ENCODE measurements at regions not wholly inside any gene's neighbourhood (a gene's known extent, or its start where the extent isn't known, plus 50 kb on each side); places are given as distances from the start of the nearest gene placed in this dataset.
"Not testable (repeated sequence)": the region's sequence is repeated elsewhere in the genome, so short reads cannot be mapped to it uniquely, and the experiment has no call there.

DNA sequence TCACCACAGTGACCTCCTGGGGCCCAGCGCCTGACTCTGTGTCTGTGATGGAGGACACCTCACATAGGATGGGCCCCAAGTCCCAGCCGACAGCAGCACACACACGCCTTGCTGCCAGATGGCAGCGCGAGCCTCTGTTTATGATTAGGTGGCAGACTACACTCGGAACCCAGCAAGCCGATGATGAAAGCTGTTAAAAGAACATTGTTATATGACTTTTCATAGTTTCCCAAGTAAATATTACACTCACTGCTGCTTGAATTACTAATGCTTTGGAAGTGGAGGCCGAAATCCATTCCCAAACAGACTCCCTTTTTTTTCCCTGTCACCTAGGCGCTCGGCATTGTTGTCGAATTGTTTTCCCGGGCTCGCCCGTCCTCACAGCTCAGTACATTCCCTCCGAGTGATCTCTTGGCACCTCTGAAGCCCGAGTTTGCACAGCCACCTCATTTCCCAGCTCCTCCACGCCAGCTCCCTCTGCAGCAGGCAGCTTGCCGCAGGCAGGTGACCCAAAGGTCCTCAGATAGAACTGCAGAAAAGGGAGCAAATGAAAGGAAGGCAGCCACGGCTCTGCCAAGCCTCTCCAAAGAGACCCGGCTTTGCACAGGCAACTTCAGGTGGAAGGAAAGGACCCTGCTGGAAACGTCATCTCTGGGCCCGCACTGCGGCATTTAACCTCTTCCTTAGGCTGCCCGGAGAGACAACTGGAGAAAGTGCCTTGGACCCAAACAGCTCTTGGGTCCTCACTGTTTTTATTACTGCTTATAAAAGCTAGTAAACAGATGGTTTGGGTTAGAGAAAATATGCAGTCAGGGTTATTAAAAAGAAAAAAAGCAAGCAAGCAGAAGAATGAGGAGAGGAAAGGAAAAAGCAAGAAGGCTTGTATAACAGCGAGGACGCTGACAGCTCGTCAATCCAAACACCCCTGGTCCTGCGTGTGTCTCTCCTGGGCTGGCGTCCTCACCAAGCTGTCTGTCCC, 72.2 kb upstream of the SLC25A33 start:
- H3K4me3 ChIP-seq (ENCODE audit: low read depth, low read length), result no peak overlapping the region
- TF ChIP-seq, protein P1, sequence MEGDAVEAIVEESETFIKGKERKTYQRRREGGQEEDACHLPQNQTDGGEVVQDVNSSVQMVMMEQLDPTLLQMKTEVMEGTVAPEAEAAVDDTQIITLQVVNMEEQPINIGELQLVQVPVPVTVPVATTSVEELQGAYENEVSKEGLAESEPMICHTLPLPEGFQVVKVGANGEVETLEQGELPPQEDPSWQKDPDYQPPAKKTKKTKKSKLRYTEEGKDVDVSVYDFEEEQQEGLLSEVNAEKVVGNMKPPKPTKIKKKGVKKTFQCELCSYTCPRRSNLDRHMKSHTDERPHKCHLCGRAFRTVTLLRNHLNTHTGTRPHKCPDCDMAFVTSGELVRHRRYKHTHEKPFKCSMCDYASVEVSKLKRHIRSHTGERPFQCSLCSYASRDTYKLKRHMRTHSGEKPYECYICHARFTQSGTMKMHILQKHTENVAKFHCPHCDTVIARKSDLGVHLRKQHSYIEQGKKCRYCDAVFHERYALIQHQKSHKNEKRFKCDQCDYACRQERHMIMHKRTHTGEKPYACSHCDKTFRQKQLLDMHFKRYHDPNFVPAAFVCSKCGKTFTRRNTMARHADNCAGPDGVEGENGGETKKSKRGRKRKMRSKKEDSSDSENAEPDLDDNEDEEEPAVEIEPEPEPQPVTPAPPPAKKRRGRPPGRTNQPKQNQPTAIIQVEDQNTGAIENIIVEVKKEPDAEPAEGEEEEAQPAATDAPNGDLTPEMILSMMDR (IDR thresholded peaks at IDR 0.05; ENCODE audit: low read depth, low read length), result no peak

DNA sequence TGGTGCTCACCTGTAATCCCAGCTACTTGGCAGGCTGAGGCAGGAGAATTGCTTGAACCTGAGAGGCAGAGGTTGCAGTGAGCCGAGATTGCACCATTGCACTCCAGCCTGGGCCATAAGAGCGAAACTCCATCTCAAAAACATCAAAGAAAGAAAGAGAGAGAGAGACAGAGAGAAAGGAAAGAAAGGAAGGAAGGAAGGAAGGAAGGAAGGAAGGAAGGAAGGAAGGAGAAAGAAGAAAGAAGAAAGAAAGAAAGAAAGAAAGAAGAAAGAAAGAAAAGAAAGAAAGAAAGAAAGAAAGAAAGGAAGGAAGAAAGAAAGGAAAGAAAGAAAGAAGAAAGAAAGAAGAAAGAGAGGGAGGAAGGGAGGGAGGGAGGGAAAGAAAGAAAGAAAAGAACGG, 69.4 kb upstream of the SLC25A33 start:
- H3K4me3 ChIP-seq (ENCODE audit: low read depth, low read length), result not testable (repeated sequence)

DNA sequence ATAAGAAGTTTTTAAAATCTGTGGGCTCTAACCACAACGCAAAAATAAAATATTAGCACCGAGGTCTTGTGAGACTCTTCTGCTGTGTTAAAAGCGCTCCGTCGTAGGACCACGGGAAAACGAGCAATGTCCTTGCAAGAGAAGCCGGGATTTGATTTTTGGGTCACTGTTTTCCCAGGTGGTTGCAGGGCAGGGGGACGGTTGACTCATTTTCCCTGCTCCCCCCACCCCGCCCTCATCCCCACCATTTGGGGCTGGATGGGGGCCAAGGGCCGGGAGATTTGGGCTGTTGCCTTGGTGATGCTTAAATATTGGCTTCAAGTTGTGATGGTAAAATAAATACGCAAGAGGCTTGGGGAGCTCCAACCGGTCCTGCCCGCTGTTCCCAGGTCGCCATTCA, 67.6 kb upstream of the SLC25A33 start:
- TF ChIP-seq, protein P1 (IDR thresholded peaks at IDR 0.05; ENCODE audit: low read depth, low read length), result no peak
- H3K4me3 ChIP-seq (ENCODE audit: low read depth, low read length), result no peak overlapping the region

DNA sequence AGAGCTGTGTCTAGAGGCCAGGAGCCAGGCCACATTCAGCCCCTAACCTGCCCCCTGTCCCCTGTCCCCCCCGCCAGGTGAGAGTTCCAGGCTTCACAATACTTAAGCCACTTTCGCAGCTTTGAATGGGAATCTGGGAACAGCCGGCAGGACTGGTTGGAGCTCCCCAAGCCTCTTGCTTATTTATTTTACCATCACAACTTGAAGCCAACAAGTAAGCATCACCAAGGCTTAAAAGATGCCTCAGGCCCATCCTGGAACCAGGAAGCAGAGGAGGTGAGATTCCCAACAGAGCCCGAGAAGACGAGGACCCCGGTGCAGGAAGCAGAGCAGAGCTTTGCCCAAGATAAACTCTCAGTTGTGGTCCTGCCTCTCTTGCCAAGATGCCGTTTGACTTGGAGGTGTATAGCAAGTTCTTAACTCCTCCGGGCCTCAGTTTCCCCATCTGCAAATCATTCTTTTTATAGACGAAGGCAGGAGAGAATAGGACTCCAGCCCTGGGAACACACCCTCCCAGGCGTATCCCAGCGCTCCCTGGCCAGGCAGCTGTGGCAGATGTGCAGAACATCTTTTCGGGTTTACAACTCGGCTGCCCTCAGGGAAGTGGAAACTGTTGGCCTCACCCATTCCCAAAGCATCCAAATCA, 66.8 kb upstream of the SLC25A33 start:
- no peak overlapping the region for H3K4me3 ChIP-seq (ENCODE audit: low read depth, low read length)
- TF ChIP-seq, protein P1 (IDR thresholded peaks at IDR 0.05; ENCODE audit: low read depth, low read length), result no peak

DNA sequence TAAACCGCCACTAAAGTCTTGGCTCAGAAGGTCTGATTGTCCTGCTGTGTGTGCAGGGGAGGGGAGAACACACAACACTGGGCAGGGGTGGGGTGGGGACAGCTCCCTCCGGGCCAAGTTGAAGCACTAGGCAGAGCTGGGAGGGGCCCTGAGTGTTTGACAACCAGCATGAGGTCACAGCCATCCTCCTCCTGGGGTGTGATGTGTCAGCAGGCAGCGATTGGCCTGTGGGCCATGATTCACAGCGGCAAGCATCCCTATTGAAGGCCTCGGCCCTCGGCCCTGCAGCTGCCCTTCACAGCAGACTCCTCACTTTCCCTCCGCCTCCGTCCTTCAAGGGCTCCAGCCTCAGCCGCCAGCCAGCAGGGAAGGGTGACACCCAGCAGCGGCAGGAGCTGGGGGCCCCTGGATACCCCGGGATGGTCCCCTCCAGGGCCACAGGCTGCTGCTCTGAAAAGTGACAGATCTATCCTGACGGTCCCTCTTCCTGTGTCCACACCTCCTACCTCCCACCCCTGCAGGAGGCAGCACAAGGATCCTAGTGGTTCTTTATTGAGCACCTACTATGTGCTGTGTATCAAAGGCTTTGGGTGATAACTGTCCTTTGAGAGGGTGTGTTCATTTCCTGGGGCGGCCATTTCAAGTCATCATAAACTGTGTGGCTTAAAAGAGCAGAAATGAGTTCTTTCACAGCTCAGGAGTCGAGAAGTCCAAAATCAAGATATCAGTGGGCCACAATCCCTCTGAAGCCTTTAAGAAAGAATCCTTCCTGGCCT, 66.0 kb upstream of the SLC25A33 start:
- TF ChIP-seq, protein P1 (IDR thresholded peaks at IDR 0.05; ENCODE audit: low read depth, low read length), result no peak
- H3K4me3 ChIP-seq (ENCODE audit: low read depth, low read length), result no peak overlapping the region

DNA sequence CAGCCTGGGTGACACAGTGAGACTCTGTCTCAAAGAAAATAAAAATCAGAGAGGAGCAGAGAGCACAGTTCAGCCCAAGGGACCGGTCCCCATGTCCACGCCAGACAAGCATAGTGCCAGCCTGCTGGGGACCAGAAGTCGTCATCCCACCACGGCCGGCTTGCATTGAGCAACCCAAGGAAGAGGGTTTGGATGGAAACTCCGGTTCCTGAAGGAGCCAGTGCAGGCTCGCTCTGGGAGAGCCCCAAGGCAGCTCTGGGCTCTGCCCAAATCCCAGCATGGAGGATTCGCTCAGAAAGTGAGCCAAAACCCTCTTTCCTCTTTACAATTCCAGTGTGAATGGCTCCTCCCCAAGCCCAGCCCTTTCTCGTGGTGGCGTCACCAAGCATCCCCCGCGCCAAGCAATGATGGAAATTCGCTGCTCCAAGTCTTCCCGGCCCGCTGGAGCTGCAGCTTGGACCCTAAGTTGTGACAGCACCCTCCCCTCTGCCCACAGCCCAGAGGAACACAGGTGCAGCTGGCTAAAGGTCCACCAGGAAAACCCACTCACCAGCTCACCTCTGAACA, 64.1 kb upstream of the SLC25A33 start:
- TF ChIP-seq, protein P1 (IDR thresholded peaks at IDR 0.05; ENCODE audit: low read depth, low read length), result no peak
- no peak overlapping the region for H3K4me3 ChIP-seq (ENCODE audit: low read depth, low read length)

DNA sequence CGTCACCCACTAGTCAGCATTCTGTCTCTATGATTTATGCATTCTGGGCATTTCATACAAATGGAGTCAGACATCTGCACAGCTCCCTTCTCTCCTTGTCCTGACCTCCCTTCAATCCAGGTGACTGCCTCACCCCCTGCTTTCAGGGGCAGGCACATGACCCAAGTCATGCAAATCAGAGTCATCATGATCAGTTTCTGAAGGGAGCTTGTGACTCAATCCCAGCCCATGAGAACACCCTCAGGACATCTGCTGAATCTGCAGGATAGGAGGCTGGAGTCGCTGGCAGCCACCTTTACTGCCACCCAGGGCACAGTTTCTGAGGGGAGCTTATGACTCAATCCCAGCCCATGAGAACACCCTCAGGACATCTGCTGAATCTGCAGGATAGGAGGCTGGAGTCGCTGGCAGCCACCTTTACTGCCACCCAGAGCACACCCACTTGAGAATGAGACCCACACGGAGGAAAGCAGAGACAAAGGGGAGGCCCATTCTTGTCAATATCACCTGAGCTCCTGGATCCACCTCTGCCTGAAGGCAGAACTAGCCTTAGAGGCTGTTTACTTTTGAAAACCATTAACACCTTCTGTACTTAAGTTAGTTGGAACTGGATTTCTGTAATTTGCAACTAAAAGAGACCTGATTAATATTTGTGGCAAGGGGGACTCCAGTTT, 62.3 kb upstream of the SLC25A33 start:
- H3K4me3 ChIP-seq (ENCODE audit: low read depth, low read length), result no peak overlapping the region

More for the DNA sequence above, 62.3 kb upstream of the SLC25A33 start:
- TF ChIP-seq, protein P1 (IDR thresholded peaks at IDR 0.05; ENCODE audit: low read depth, low read length), result no peak

Data from WI38 (cell line).